IMR-90 (cell line): ENCODE measurements at regions not wholly inside any gene's neighbourhood (a gene's known extent, or its start where the extent isn't known, plus 50 kb on each side); places are given as distances from the start of the nearest gene placed in this dataset.

ENCODE experiments used
- ATAC-seq: fragments of 200-7000 bp; cut with Tn5 transposase; 2 replicates; pipeline ENCODE4 v1.9.1; 2020; ENCODE audit warnings: low read depth, mild to moderate bottlenecking, moderate library complexity
- BruUV-seq: library from RNA; stranded (reverse); fragments of 400-500 nt; replicated peaks from 2 replicates; lab custom pipeline; 2021; lab: Mats Ljungman, UMichigan
- CTCF ChIA-PET: fragments of 300-600 bp; formaldehyde crosslinking; extraction: SDS; loops from one replicate; lab custom pipeline; 2021; ENCODE audit warnings: antibody characterized with exemption; lab: Yijun Ruan, JAX
- POLR2A ChIA-PET: fragments of 300-600 bp; sonication (Branson Sonifier 250); formaldehyde crosslinking; loops from one replicate; lab custom pipeline; 2022; ENCODE audit warnings: antibody characterized with exemption; ENCODE audit not compliant: unreplicated experiment; lab: Charles Lee
- DNase-seq: peaks from one replicate; pipeline ENCODE4 v3.0.0; 2013
- H2AFZ ChIP-seq: replicated peaks from 2 replicates; pipeline ENCODE3; 2013; ENCODE audit warnings: low read length, mild to moderate bottlenecking; ENCODE audit not compliant: poor library complexity
- H2AK5ac ChIP-seq: 2 replicates; pipeline ENCODE4 v1.6.1; 2013; ENCODE audit warnings: low read depth, low read length, inconsistent platforms
- H2AK9ac ChIP-seq: replicated peaks from 2 replicates; pipeline ENCODE3; 2013; ENCODE audit warnings: mild to moderate bottlenecking, low read depth, low read length, moderate library complexity; ENCODE audit not compliant: poor library complexity
- H2BK120ac ChIP-seq: 2 replicates; pipeline ENCODE4 v1.6.1; 2013; ENCODE audit warnings: low read depth, low read length, inconsistent platforms
- H2BK15ac ChIP-seq: 3 replicates; pipeline ENCODE4 v1.6.1; 2013; ENCODE audit warnings: low read depth, low read length, inconsistent platforms
- H2BK20ac ChIP-seq: 2 replicates; pipeline ENCODE4 v1.6.1; 2013; ENCODE audit warnings: low read depth, mild to moderate bottlenecking, inconsistent platforms, low read length, moderate library complexity
- H2BK5ac ChIP-seq: 2 replicates; pipeline ENCODE4 v1.6.1; 2013; ENCODE audit warnings: mild to moderate bottlenecking, low read depth, low read length, inconsistent platforms; ENCODE audit not compliant: poor library complexity, severe bottlenecking
- H3K14ac ChIP-seq: replicated peaks from 2 replicates; pipeline ENCODE4 v1.6.1; 2013; ENCODE audit warnings: low read depth, low read length, inconsistent platforms
- H3K18ac ChIP-seq: 2 replicates; pipeline ENCODE4 v1.6.1; 2013; ENCODE audit warnings: low read depth, low read length, control low read depth
- H3K23ac ChIP-seq: 2 replicates; pipeline ENCODE4 v1.6.1; 2013; ENCODE audit warnings: low read depth, low read length, inconsistent platforms
- H3K27ac ChIP-seq: 2 replicates; pipeline ENCODE4 v1.5.1; 2013; ENCODE audit warnings: mild to moderate bottlenecking, control low read depth, low read length; ENCODE audit not compliant: insufficient read depth
- H3K27me3 ChIP-seq: 2 replicates; pipeline ENCODE4 v1.6.1; 2013; ENCODE audit warnings: low read length; ENCODE audit not compliant: control insufficient read depth, insufficient read depth
- H3K36me3 ChIP-seq: 2 replicates; pipeline ENCODE4 v1.6.1; 2013; ENCODE audit warnings: low read length, mixed read lengths; ENCODE audit not compliant: control insufficient read depth, insufficient read depth
- H3K4ac ChIP-seq: 2 replicates; pipeline ENCODE4 v1.6.1; 2013; ENCODE audit warnings: low read depth, low read length, inconsistent platforms
- H3K4me1 ChIP-seq: 2 replicates; pipeline ENCODE4 v1.6.1; 2013; ENCODE audit warnings: low read length, mixed read lengths; ENCODE audit not compliant: control insufficient read depth, insufficient read depth
- H3K4me2 ChIP-seq: 2 replicates; pipeline ENCODE4 v1.6.1; 2013; ENCODE audit warnings: low read depth, mild to moderate bottlenecking, control low read depth, low read length, moderate library complexity
- H3K4me3 ChIP-seq: 2 replicates; pipeline ENCODE4 v1.5.1; 2013; ENCODE audit warnings: low read depth, mild to moderate bottlenecking, control low read depth, low read length, moderate library complexity; ENCODE audit not compliant: insufficient read depth
- H3K56ac ChIP-seq: 2 replicates; pipeline ENCODE4 v1.6.1; 2013; ENCODE audit warnings: low read length, inconsistent platforms; ENCODE audit not compliant: insufficient read depth; ENCODE audit errors: extremely low read depth
- H3K79me1 ChIP-seq, 2 experiments: 2 replicates each; pipeline ENCODE4 v1.6.1; 2013; ENCODE audit warnings: low read length in 2 of 2, inconsistent platforms in 1 of 2, low read depth in 1 of 2
- H3K9ac ChIP-seq: 2 replicates; pipeline ENCODE4 v1.6.1; 2013; ENCODE audit warnings: low read depth, low read length, control low read depth
- H3K9me1 ChIP-seq: 2 replicates; pipeline ENCODE4 v1.6.1; 2013; ENCODE audit warnings: low read length, inconsistent platforms; ENCODE audit not compliant: insufficient read depth
- H3K9me3 ChIP-seq: 2 replicates; pipeline ENCODE4 v1.6.1; 2013; ENCODE audit warnings: low read length; ENCODE audit not compliant: control insufficient read depth, insufficient read depth
- H4K20me1 ChIP-seq: 2 replicates; pipeline ENCODE4 v1.6.1; 2013; ENCODE audit warnings: low read length, inconsistent platforms; ENCODE audit not compliant: insufficient read depth
- H4K5ac ChIP-seq: 2 replicates; pipeline ENCODE4 v1.6.1; 2013; ENCODE audit warnings: mild to moderate bottlenecking, low read depth, low read length, control low read depth
- H4K8ac ChIP-seq, 2 experiments: 2 replicates each; pipeline ENCODE4 v1.6.1; 2013; ENCODE audit warnings: low read depth in 2 of 2, low read length in 2 of 2, control low read depth in 1 of 2, inconsistent platforms in 1 of 2
- H4K91ac ChIP-seq: 2 replicates; pipeline ENCODE4 v1.6.1; 2013; ENCODE audit warnings: low read depth, low read length, inconsistent platforms; ENCODE audit not compliant: insufficient read depth
- BHLHE40 ChIP-seq: fragments of 150-350 bp; IDR thresholded peaks from 2 replicates; pipeline ENCODE4 v1.6.1; 2016; ENCODE audit warnings: mild to moderate bottlenecking, low read depth, low read length
- CEBPB ChIP-seq: IDR thresholded peaks from 2 replicates; pipeline ENCODE4 v1.6.1; 2012; ENCODE audit warnings: low read depth, low read length, improper control_type of control experiment
- CHD1 ChIP-seq: IDR thresholded peaks from 2 replicates; pipeline ENCODE4 v1.6.1; 2012; ENCODE audit warnings: low read depth, low read length, improper control_type of control experiment
- CTCF ChIP-seq: conservative IDR thresholded peaks from 2 replicates; pipeline ENCODE4 v1.5.1; 2012; ENCODE audit warnings: mild to moderate bottlenecking, low read depth, low read length, improper control_type of control experiment
- ELK1 ChIP-seq: fragments of 150-350 bp; IDR thresholded peaks from 2 replicates; pipeline ENCODE4 v1.6.1; 2016; ENCODE audit warnings: low read depth, mild to moderate bottlenecking, low read length, moderate library complexity, borderline replicate concordance
- FOS ChIP-seq: fragments of 150-350 bp; IDR thresholded peaks from 2 replicates; pipeline ENCODE4 v1.6.1; 2016; ENCODE audit warnings: low read depth, low read length
- MAFK ChIP-seq: IDR thresholded peaks from 2 replicates; pipeline ENCODE4 v1.6.1; 2012; ENCODE audit warnings: low read depth, low read length, improper control_type of control experiment
- MAZ ChIP-seq: IDR thresholded peaks from 2 replicates; pipeline ENCODE4 v1.6.1; 2012; ENCODE audit warnings: low read depth, mild to moderate bottlenecking, low read length, improper control_type of control experiment, moderate library complexity, borderline replicate concordance
- MXI1 ChIP-seq: IDR thresholded peaks from 2 replicates; pipeline ENCODE4 v1.6.1; 2012; ENCODE audit warnings: low read depth, mild to moderate bottlenecking, low read length, moderate library complexity, borderline replicate concordance
- NFE2L2 ChIP-seq: fragments of 150-350 bp; IDR thresholded peaks from 2 replicates; pipeline ENCODE4 v1.6.1; 2016; ENCODE audit warnings: low read depth, mild to moderate bottlenecking, low read length
- POLR2A ChIP-seq: IDR thresholded peaks from 2 replicates; pipeline ENCODE4 v1.6.1; 2012; ENCODE audit warnings: mild to moderate bottlenecking, low read depth, low read length
- RAD21 ChIP-seq: IDR thresholded peaks from 2 replicates; pipeline ENCODE4 v1.6.1; 2012; ENCODE audit warnings: low read length, improper control_type of control experiment
- RCOR1 ChIP-seq: IDR thresholded peaks from 2 replicates; pipeline ENCODE4 v1.6.1; 2012; ENCODE audit warnings: mild to moderate bottlenecking, low read length, improper control_type of control experiment; ENCODE audit not compliant: insufficient replicate concordance
- RFX5 ChIP-seq: IDR thresholded peaks from 2 replicates; pipeline ENCODE4 v1.8.0; 2012; ENCODE audit warnings: low read depth, mild to moderate bottlenecking, low read length, moderate library complexity
- SMC3 ChIP-seq: fragments of 150-350 bp; IDR thresholded peaks from 2 replicates; pipeline ENCODE4 v1.6.1; 2016; ENCODE audit warnings: low read depth, mild to moderate bottlenecking, antibody characterized with exemption, low read length, moderate library complexity
- USF2 ChIP-seq: fragments of 150-350 bp; IDR thresholded peaks from 2 replicates; pipeline ENCODE4 v1.6.1; 2017; ENCODE audit warnings: mild to moderate bottlenecking, antibody characterized with exemption, low read length, low read depth
- WGBS, 2 experiments: methylation state at CpG; one replicate each; pipeline versions ENCODE4 v1.1.5 to v1.1.7; 2013; ENCODE audit warnings: missing lambda C conversion rate in 2 of 2; ENCODE audit not compliant: insufficient read length in 1 of 2; ENCODE audit errors: extremely low coverage in 2 of 2; 5-methylcytosine and 5-hydroxymethylcytosine counted together
- dilution Hi-C: fragments of 300-500 bp; cut with HindIII; formaldehyde crosslinking; loops from one replicate; pipeline ENCODE4 v1.14.3; 2018; ENCODE audit warnings: low sequenced_read_pairs; ENCODE audit not compliant: unreplicated experiment
- in situ Hi-C: fragments of 300-500 bp; cut with MboI; formaldehyde crosslinking; loops from 3 replicates; pipeline ENCODE4 v1.14.3; 2019; ENCODE audit warnings: low sequenced_read_pairs, inconsistent platforms, mixed read lengths
- intact Hi-C: fragments of 100-400 bp; cut with micrococcal nuclease; formaldehyde crosslinking; loops from 2 replicates; pipeline ENCODE4 v1.10.0; 2022

GRCh38 chr2:150781142-150781541, 293.7 kb upstream of the RND3 start:
- no peak overlapping the region for H3K4ac ChIP-seq
- DNase-seq = no peak
- no peak overlapping the region for H4K8ac ChIP-seq
- POLR2A ChIA-PET = no interaction called here
- dilution Hi-C loops (no loop called here), intact Hi-C loops (loop anchor here (10.0 kb wide), 1 partner anchor 156 kb away; no protein-coding TSS in a partner anchor), in situ Hi-C loops (no loop called here)
- no peaks in the 10 kb centered on the region for H3K79me1 ChIP-seq
- peaks cover 3% of the 10 kb centered on the region; the same call in 1 of the 2 replicates for H3K4me1 ChIP-seq
- H2BK5ac ChIP-seq = no peak overlapping the region
- no peaks in the 10 kb centered on the region for H4K20me1 ChIP-seq
- no peak overlapping the region for H4K5ac ChIP-seq
- no peak overlapping the region for H3K23ac ChIP-seq
- H4K91ac ChIP-seq = no peak overlapping the region
- H3K4me2 ChIP-seq = no peak overlapping the region
- no peak overlapping the region for H2AK9ac ChIP-seq
- no peak for ATAC-seq
- TF ChIP-seq FOS (no peak), RFX5 (no peak), USF2 (no peak), MAZ (no peak), ELK1 (no peak), CTCF (no peak), CEBPB (no peak), BHLHE40 (no peak), SMC3 (no peak), MXI1 (no peak), POLR2A (no peak), MAFK (no peak), RAD21 (no peak), CHD1 (no peak), RCOR1 (no peak), NFE2L2 (no peak)
- no peak overlapping the region for H2BK20ac ChIP-seq
- no peak overlapping the region for H3K9ac ChIP-seq
- no peak overlapping the region for H2BK15ac ChIP-seq
- H3K27ac ChIP-seq = no peak overlapping the region
- H2BK120ac ChIP-seq = no peak overlapping the region
- no TSS peak for BruUV-seq
- no peak overlapping the region for H3K14ac ChIP-seq
- no peaks in the 10 kb centered on the region for H3K36me3 ChIP-seq
- H3K9me1 ChIP-seq = no peaks in the 10 kb centered on the region
- H3K9me3 ChIP-seq = no peaks in the 10 kb centered on the region
- H3K18ac ChIP-seq = no peak overlapping the region
- H3K4me3 ChIP-seq = no peak overlapping the region
- no peak overlapping the region for H3K56ac ChIP-seq
- no peak overlapping the region for H2AFZ ChIP-seq
- H2AK5ac ChIP-seq = no peak overlapping the region
- CTCF ChIA-PET = no interaction called here
- no CpG with 5 or more reads among the region's 7 CpGs for WGBS, 2 experiments
- no peaks in the 10 kb centered on the region for H3K27me3 ChIP-seq
